Neuronal stem cell (in vitro differentiated cells): ENCODE measurements at regions not wholly inside any gene's neighbourhood (a gene's known extent, or its start where the extent isn't known, plus 50 kb on each side); places are given as distances from the start of the nearest gene placed in this dataset.
"Not testable (repeated sequence)": the region's sequence is repeated elsewhere in the genome, so short reads cannot be mapped to it uniquely, and the experiment has no call there.

Source experiments
- DNase-seq: peaks from one replicate; pipeline ENCODE4 v3.0.0-alpha.2; 2013; ENCODE audit warnings: low spot score
- H2AFZ ChIP-seq: one replicate; pipeline ENCODE4 v1.6.1; 2013; ENCODE audit warnings: mild to moderate bottlenecking, low read length, inconsistent platforms
- H2AK5ac ChIP-seq: 2 replicates; pipeline ENCODE4 v1.6.1; 2013; ENCODE audit warnings: low read depth, mild to moderate bottlenecking, inconsistent platforms, low read length, moderate library complexity, mixed read lengths
- H2BK120ac ChIP-seq: 2 replicates; pipeline ENCODE4 v1.6.1; 2013; ENCODE audit warnings: low read depth, mild to moderate bottlenecking, inconsistent platforms, low read length, moderate library complexity, mixed read lengths
- H2BK12ac ChIP-seq: one replicate; pipeline ENCODE4 v1.6.1; 2013; ENCODE audit warnings: low read length, inconsistent platforms
- H2BK15ac ChIP-seq: 2 replicates; pipeline ENCODE4 v1.6.1; 2013; ENCODE audit warnings: mild to moderate bottlenecking, low read length, inconsistent platforms, mixed read lengths
- H2BK5ac ChIP-seq: one replicate; pipeline ENCODE4 v1.6.1; 2013; ENCODE audit warnings: inconsistent platforms, mild to moderate bottlenecking, low read length, moderate library complexity
- H3K14ac ChIP-seq: one replicate; pipeline ENCODE4 v1.6.1; 2013; ENCODE audit warnings: low read length, inconsistent platforms
- H3K18ac ChIP-seq: 2 replicates; pipeline ENCODE4 v1.6.1; 2013; ENCODE audit warnings: low read length, inconsistent platforms
- H3K23ac ChIP-seq: 2 replicates; pipeline ENCODE4 v1.6.1; 2013; ENCODE audit warnings: low read depth, mild to moderate bottlenecking, mixed read lengths, low read length, inconsistent platforms; ENCODE audit not compliant: poor library complexity
- H3K27ac ChIP-seq: replicated peaks from 3 replicates; pipeline ENCODE4 v1.5.1; 2013; ENCODE audit warnings: low read length, inconsistent platforms
- H3K27me3 ChIP-seq, 3 experiments: 2 replicates each; pipeline ENCODE4 v1.6.1; 2013; ENCODE audit warnings: low read length in 3 of 3, mild to moderate bottlenecking in 2 of 3, inconsistent platforms in 1 of 3, low read depth in 1 of 3, mixed read lengths in 1 of 3, moderate library complexity in 1 of 3; ENCODE audit not compliant: control insufficient read depth in 3 of 3, insufficient read depth in 3 of 3
- H3K36me3 ChIP-seq, 2 donors: replicated peaks in 1 of 2; 2 replicates each; pipeline ENCODE4 v1.6.1; 2013; ENCODE audit warnings: low read length in 2 of 2; ENCODE audit not compliant: control insufficient read depth in 2 of 2, insufficient read depth in 2 of 2
- H3K4ac ChIP-seq: 2 replicates; pipeline ENCODE4 v1.6.1; 2013; ENCODE audit warnings: inconsistent platforms, mild to moderate bottlenecking, low read length, moderate library complexity
- H3K4me1 ChIP-seq, 2 donors: 1 replicate in 1 of 2; 2 replicates in 1 of 2; pipeline ENCODE4 v1.6.1; 2013; ENCODE audit warnings: low read length in 2 of 2, low read depth in 1 of 2; ENCODE audit not compliant: control insufficient read depth in 2 of 2, insufficient read depth in 1 of 2
- H3K4me2 ChIP-seq: one replicate; pipeline ENCODE4 v1.6.1; 2013; ENCODE audit warnings: mild to moderate bottlenecking, low read length, inconsistent platforms; ENCODE audit not compliant: insufficient read depth, poor library complexity, severe bottlenecking
- H3K4me3 ChIP-seq, 2 donors: 2 replicates each; pipeline ENCODE4 v1.5.1; 2013; ENCODE audit warnings: low read length in 2 of 2, mild to moderate bottlenecking in 2 of 2, inconsistent platforms in 1 of 2, moderate library complexity in 1 of 2
- H3K79me1 ChIP-seq: one replicate; pipeline ENCODE4 v1.6.1; 2013; ENCODE audit warnings: low read depth, mild to moderate bottlenecking, inconsistent platforms, low read length, moderate library complexity
- H3K9ac ChIP-seq: one replicate; pipeline ENCODE4 v1.6.1; 2013; ENCODE audit warnings: mild to moderate bottlenecking, low read depth, low read length, inconsistent platforms; ENCODE audit not compliant: poor library complexity
- H3K9me3 ChIP-seq, 2 donors: replicated peaks in 1 of 2; 2 replicates each; pipeline versions ENCODE3 to v1.6.1; 2013; ENCODE audit warnings: low read length in 2 of 2, mild to moderate bottlenecking in 2 of 2, inconsistent platforms in 1 of 2, low read depth in 1 of 2, mixed read lengths in 1 of 2, moderate library complexity in 1 of 2; ENCODE audit not compliant: control insufficient read depth in 2 of 2, insufficient read depth in 1 of 2
- H4K8ac ChIP-seq: one replicate; pipeline ENCODE4 v1.6.1; 2013; ENCODE audit warnings: low read depth, mild to moderate bottlenecking, inconsistent platforms, low read length, moderate library complexity
- H4K91ac ChIP-seq: one replicate; pipeline ENCODE4 v1.6.1; 2013; ENCODE audit warnings: low read length, low read depth, mild to moderate bottlenecking, inconsistent platforms; ENCODE audit not compliant: poor library complexity
- WGBS, 2 donors: extraction: QIAGEN DNeasy Blood & Tissue Kit; methylation state at CpG; one replicate each; pipeline ENCODE4 v1.1.7; 2013; ENCODE audit warnings: missing lambda C conversion rate in 2 of 2, mixed read lengths in 1 of 2; ENCODE audit not compliant: insufficient read length in 2 of 2, insufficient replicate concordance in 1 of 2; ENCODE audit errors: extremely low coverage in 2 of 2; 5-methylcytosine and 5-hydroxymethylcytosine counted together

- H2BK12ac ChIP-seq, H4K8ac ChIP-seq, H3K9me3 ChIP-seq, H3K4me2 ChIP-seq, H2AFZ ChIP-seq, H2BK120ac ChIP-seq, H3K9ac ChIP-seq, H2BK5ac ChIP-seq, H3K79me1 ChIP-seq, H3K27ac ChIP-seq, DNase-seq, H2BK15ac ChIP-seq, H3K27me3 ChIP-seq, H3K4me1 ChIP-seq, H3K18ac ChIP-seq, H3K4ac ChIP-seq, H3K4me3 ChIP-seq, H3K23ac ChIP-seq, H4K91ac ChIP-seq, H3K36me3 ChIP-seq, H3K14ac ChIP-seq, H2AK5ac ChIP-seq: not testable (repeated sequence)
- WGBS, 2 donors = no CpG with 5 or more reads among the region's 10 CpGs
Measured at GRCh38 chr5:166640136-166640535, 1651.3 kb upstream of the WWC1 start.

GRCh38 chr5:166648736-166649135, 1642.7 kb upstream of the WWC1 start:
- Histone ChIP-seq H3K79me1 (no peaks in the 10 kb centered on the region), H3K9ac (no peak overlapping the region), H2BK15ac (no peak overlapping the region), H3K27me3 (no peaks in the 10 kb centered on the region), H2AFZ (no peak overlapping the region), H2BK120ac (no peak overlapping the region), H3K14ac (no peak overlapping the region), H3K27ac (no peak overlapping the region), H2AK5ac (no peak overlapping the region), H3K4me2 (no peak overlapping the region), H3K36me3 (no peaks in the 10 kb centered on the region), H3K18ac (no peak overlapping the region), H3K4ac (no peak overlapping the region), H4K91ac (no peak overlapping the region), H2BK5ac (no peak overlapping the region), H3K4me3 (no peak overlapping the region), H2BK12ac (no peak overlapping the region), H3K4me1 (no peaks in the 10 kb centered on the region), H3K23ac (no peak overlapping the region), H4K8ac (no peak overlapping the region), H3K9me3 (no peaks in the 10 kb centered on the region)
- DNase-seq = no peak
- WGBS, 2 donors = no CpG with 5 or more reads among the region's 1 CpG

- no peak overlapping the region for H3K18ac ChIP-seq
- H2BK15ac ChIP-seq = no peak overlapping the region
- H3K9me3 ChIP-seq = no peaks in the 10 kb centered on the region
- H3K27me3 ChIP-seq = no peaks in the 10 kb centered on the region
- no peak overlapping the region for H2AFZ ChIP-seq
- no peak overlapping the region for H3K27ac ChIP-seq
- no CpG with 5 or more reads among the region's 1 CpG for WGBS, 2 donors
- no peaks in the 10 kb centered on the region for H3K4me1 ChIP-seq
- no peaks in the 10 kb centered on the region for H3K79me1 ChIP-seq
- no peak overlapping the region for H3K23ac ChIP-seq
- no peak overlapping the region for H3K4ac ChIP-seq
- no peak overlapping the region for H3K14ac ChIP-seq
- no peak overlapping the region for H2BK120ac ChIP-seq
- no peak overlapping the region for H4K91ac ChIP-seq
- no peak overlapping the region for H3K9ac ChIP-seq
- H2AK5ac ChIP-seq = no peak overlapping the region
- DNase-seq = no peak
- no peak overlapping the region for H4K8ac ChIP-seq
- no peaks in the 10 kb centered on the region for H3K36me3 ChIP-seq
- H3K4me3 ChIP-seq = no peak overlapping the region
- no peak overlapping the region for H2BK12ac ChIP-seq
- no peak overlapping the region for H3K4me2 ChIP-seq
- H2BK5ac ChIP-seq = no peak overlapping the region
Measured at GRCh38 chr5:166649676-166650075, 1641.8 kb upstream of the WWC1 start.

GRCh38 chr5:166651234-166651633, 1640.2 kb upstream of the WWC1 start:
- no peak overlapping the region for H2BK120ac ChIP-seq
- no peak overlapping the region for H3K4me2 ChIP-seq
- no peak overlapping the region for H2BK15ac ChIP-seq
- no peak overlapping the region for H3K23ac ChIP-seq
- H2BK12ac ChIP-seq = no peak overlapping the region
- H3K9me3 ChIP-seq = no peaks in the 10 kb centered on the region
- H3K79me1 ChIP-seq = no peaks in the 10 kb centered on the region
- no peaks in the 10 kb centered on the region for H3K27me3 ChIP-seq
- H3K18ac ChIP-seq = no peak overlapping the region
- no peak overlapping the region for H2AK5ac ChIP-seq
- no CpG with 5 or more reads among the region's 1 CpG for WGBS, 2 donors
- no peak overlapping the region for H3K9ac ChIP-seq
- no peak overlapping the region for H3K4ac ChIP-seq
- no peaks in the 10 kb centered on the region for H3K4me1 ChIP-seq
- no peak overlapping the region for H3K14ac ChIP-seq
- DNase-seq = no peak
- H3K36me3 ChIP-seq = no peaks in the 10 kb centered on the region
- no peak overlapping the region for H4K8ac ChIP-seq
- no peak overlapping the region for H2AFZ ChIP-seq
- H3K27ac ChIP-seq = no peak overlapping the region
- H2BK5ac ChIP-seq = no peak overlapping the region
- no peak overlapping the region for H4K91ac ChIP-seq
- H3K4me3 ChIP-seq = no peak overlapping the region
